ENCODE measurements at regions not wholly inside any gene's neighbourhood (a gene's known extent, or its start where the extent isn't known, plus 50 kb on each side); places are given as distances from the start of the nearest gene placed in this dataset.

GRCh38 chr12:93223440-93224426 lies 154.0 kb upstream of the NUDT4 start:
- Mint-ChIP-seq H3K4me1 (ENCODE audit: low read depth) (no peaks in the 10 kb centered on the region), H3K4me3 (no peak overlapping the region), H3K27me3 (no peaks in the 10 kb centered on the region), H3K9me3 (no peaks in the 10 kb centered on the region), H3K27ac (no peak overlapping the region), H3K36me3 (ENCODE audit: low read depth) (no peaks in the 10 kb centered on the region)
- ATAC-seq (no peak), DNase-seq (no peak)
- no peak for TF ChIP-seq CTCF (IDR thresholded peaks at IDR 0.05)
- ChIA-PET CTCF (no interaction called here), POLR2A (no interaction called here)
- intact Hi-C loops (cut with micrococcal nuclease), result no loop called here

GRCh38 chr12:93225094-93225493 lies 152.6 kb upstream of the NUDT4 start:
- intact Hi-C loops (cut with micrococcal nuclease), result no loop called here
- no peak for TF ChIP-seq CTCF (IDR thresholded peaks at IDR 0.05)

GRCh38 chr12:93226361-93226760 lies 151.4 kb upstream of the NUDT4 start:
- ChIA-PET CTCF (no interaction called here), POLR2A (no interaction called here)
- H3K4me1 Mint-ChIP-seq (ENCODE audit: low read depth), result no peaks in the 10 kb centered on the region
- ATAC-seq, result no peak
- no peak for TF ChIP-seq CTCF (IDR thresholded peaks at IDR 0.05)
- no peaks in the 10 kb centered on the region for H3K27me3 Mint-ChIP-seq
- no peak for DNase-seq
- intact Hi-C loops (cut with micrococcal nuclease), result no loop called here
- no peaks in the 10 kb centered on the region for H3K36me3 Mint-ChIP-seq (ENCODE audit: low read depth)
- H3K27ac Mint-ChIP-seq, result no peak overlapping the region
- peaks cover 2% of the 10 kb centered on the region for H3K9me3 Mint-ChIP-seq
- H3K4me3 Mint-ChIP-seq, result no peak overlapping the region

More at GRCh38 chr12:93225094-93225493, 152.6 kb upstream of the NUDT4 start:
- no peak overlapping the region for H3K27ac Mint-ChIP-seq
- ATAC-seq, result no peak
- no peak overlapping the region for H3K4me3 Mint-ChIP-seq
- no peaks in the 10 kb centered on the region for H3K36me3 Mint-ChIP-seq (ENCODE audit: low read depth)
- H3K9me3 Mint-ChIP-seq, result peaks cover 2% of the 10 kb centered on the region
- POLR2A ChIA-PET, result no interaction called here
- H3K27me3 Mint-ChIP-seq, result no peaks in the 10 kb centered on the region
- CTCF ChIA-PET, result no interaction called here
- no peaks in the 10 kb centered on the region for H3K4me1 Mint-ChIP-seq (ENCODE audit: low read depth)
- no peak for DNase-seq

GRCh38 chr12:93229494-93230325 lies 148.0 kb upstream of the NUDT4 start:
- H3K4me1 Mint-ChIP-seq (ENCODE audit: low read depth), result no peaks in the 10 kb centered on the region
- TF ChIP-seq CTCF (IDR thresholded peaks at IDR 0.05), result no peak
- intact Hi-C loops (cut with micrococcal nuclease), result no loop called here
- H3K27me3 Mint-ChIP-seq, result no peaks in the 10 kb centered on the region
- POLR2A ChIA-PET, result no interaction called here
- no peak overlapping the region for H3K27ac Mint-ChIP-seq
- CTCF ChIA-PET, result no interaction called here
- ATAC-seq (no peak), DNase-seq (no peak)
- no peaks in the 10 kb centered on the region for H3K36me3 Mint-ChIP-seq (ENCODE audit: low read depth)
- H3K9me3 Mint-ChIP-seq, result peaks cover 2% of the 10 kb centered on the region
- no peak overlapping the region for H3K4me3 Mint-ChIP-seq

GRCh38 chr12:93230326-93230720 lies 147.4 kb upstream of the NUDT4 start:
- Mint-ChIP-seq H3K9me3 (peaks cover 2% of the 10 kb centered on the region), H3K4me3 (no peak overlapping the region)

More at GRCh38 chr12:93230326-93230720, 147.4 kb upstream of the NUDT4 start:
- ChIA-PET CTCF (no interaction called here), POLR2A (no interaction called here)
- Mint-ChIP-seq H3K4me1 (ENCODE audit: low read depth) (no peaks in the 10 kb centered on the region), H3K27ac (no peak overlapping the region), H3K36me3 (ENCODE audit: low read depth) (no peaks in the 10 kb centered on the region), H3K27me3 (no peaks in the 10 kb centered on the region)
- ATAC-seq (no peak), DNase-seq (no peak)
- intact Hi-C loops (cut with micrococcal nuclease), result no loop called here
- TF ChIP-seq CTCF (IDR thresholded peaks at IDR 0.05), result no peak
